ENCODE measurements at regions not wholly inside any gene's neighbourhood (a gene's known extent, or its start where the extent isn't known, plus 50 kb on each side); places are given as distances from the start of the nearest gene placed in this dataset.

DNA sequence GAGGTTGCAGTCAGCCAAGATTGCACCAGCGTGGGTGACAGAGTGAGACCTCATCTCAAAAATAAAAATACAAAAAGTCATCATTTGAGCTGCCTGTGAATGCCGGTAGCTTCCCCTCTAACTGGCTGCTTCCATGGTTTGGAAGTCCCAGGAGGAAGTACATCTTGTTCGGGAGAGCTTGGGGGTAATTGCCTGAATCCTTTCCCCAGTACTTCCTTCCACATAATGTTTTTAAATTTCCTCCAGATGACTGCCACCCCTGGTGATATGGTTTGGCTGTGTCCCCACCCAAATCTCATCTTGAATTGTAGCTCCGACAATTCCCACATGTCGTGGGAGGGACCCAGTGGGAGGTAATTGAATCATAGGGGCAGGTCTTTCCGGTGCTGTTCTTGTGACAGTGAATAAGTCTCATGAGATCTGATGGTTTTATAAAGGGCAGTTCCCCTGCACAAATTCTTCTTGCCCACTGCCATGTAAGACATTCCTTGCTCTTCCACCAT lies 87.2 kb downstream of the SPRING1 start:
- no peak for DNase-seq

DNA sequence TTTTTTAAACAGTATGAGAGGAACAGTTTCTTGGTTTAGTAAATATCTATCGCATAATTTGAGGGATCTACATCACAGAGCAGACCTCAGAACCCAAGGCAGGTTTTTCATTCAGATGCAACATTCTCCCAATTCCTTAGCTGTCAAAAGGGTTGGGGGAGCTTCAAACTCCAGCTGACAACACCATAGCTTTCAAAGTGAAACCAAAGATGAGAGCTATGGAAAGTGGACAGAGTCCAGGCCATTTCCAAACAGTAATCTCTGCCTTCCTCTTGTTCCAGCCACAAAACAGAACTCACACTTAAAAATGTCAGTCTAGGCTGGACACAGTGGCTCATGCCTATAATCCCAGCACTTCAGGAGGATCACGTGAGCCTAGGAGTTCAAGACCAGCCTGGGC lies 87.8 kb downstream of the SPRING1 start:
- DNase-seq: no peak

DNA sequence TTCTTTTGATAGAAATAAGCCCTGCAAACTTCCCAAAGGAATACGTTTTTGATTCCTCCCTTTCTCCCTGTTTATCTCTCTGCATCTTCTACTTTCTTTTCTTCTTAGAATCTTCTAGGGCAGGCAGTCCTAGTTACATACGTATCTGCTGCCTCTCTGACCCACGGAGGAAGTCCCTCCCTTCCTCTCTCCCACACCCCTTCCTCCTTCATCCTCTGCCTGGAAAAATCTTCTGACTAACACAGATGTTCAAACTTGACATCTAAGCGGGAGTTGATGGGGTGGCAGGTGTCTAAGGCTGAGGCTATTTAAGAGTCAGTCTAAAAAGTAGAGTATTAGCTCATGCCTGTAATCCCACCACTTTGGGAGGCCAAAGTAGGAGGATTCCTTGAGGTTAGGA lies 88.6 kb downstream of the MAP1LC3B2 start:
- DNase-seq: no peak

DNA sequence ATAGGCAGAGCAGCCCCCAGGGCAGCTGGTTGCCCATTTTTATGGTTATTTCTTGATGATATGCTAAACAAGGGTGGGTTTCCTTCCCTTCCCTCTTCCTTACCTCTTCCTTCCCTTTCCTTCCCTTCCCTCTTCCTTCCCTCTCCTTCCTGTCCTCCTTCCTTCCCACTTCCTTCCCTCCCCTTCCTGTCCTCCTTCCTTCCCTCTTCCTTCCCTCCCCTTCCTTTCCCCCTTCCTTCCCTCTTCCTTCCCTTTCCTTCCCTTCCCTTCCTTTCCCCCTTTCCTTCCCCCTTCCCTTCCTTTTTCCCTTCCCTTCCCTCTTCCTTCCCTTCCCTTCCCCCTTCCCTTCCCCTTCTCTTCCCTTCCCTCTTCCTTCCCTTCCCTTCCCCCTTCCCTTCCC lies 87.7 kb downstream of the MAP1LC3B2 start:
- DNase-seq: no peak

DNA sequence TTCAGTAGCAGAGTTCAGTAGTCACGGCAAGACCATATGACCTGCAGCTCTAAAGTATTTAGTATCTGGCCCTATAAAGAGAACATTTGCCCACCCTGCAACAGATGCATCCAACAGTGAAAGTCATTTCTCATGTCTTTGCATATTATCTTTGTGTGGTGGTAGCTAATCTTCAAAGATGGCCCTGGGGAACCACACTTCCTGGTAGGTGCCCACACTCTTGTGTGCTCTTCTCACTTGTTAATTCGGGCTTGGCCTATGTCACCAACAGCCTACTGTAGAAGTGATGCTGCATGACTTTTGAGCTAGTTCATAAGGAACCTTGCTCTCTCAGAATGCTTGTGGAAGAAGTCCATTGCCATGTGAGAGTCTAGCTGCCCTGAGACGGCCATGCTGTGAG lies 85.6 kb downstream of the MAP1LC3B2 start:
- DNase-seq: no peak

DNA sequence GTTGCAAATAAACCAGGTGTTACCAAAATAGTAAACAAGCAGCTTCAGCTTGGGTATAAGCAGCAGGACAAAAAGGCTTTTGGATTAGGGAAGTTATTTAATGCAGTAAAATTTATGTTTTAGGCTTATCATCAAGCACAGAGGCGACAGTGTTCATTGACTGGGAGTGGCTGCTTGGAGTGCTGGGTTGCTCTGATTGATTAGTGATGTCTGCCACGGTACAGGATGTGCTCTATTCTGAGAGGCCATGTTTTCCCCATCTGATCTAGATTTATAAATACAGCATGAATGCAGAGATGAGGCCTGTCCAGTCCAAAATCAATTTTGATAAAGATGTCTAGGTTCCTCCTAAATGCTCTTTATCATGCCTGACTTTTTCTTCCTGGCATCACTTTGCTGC lies 83.5 kb downstream of the MAP1LC3B2 start:
- no peak for DNase-seq

DNA sequence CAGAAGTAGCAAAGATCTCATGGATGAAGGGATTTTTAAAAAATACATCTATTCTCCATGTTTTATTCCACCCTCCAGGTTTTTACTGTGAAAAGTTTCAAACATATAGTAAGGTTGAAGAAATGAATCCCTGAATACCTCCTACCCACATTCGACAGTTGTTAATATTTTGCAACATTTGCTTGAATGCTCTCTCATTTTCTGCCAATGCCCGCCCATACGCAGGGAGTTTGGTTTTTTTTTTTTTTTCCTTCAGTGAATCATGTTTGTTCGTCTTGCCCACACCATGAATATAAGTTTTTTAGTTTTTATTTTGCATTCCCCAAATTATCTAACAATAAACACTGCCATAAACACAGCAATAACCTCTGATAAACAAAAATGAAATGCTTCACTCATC lies 82.9 kb downstream of the MAP1LC3B2 start:
- DNase-seq: no peak

DNA sequence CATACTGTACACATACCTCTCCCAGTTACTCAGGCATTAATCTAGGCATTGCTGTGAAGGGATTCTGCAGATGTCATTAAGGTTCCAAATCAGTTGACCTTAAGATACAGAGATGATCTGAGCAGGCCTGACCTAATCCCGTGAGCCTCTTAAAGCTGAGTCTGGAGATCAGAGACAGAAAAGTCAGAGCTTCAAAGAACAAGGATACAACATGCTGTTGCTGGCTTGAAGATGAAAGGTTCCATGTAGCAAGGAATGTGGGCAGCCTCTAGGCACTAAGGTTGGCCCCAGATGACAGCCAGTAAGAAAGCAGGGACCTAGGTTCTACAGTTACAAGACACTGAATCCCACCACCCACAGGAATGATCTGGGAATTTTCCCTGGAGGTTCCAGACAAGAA lies 81.1 kb downstream of the MAP1LC3B2 start:
- DNase-seq: no peak

DNA sequence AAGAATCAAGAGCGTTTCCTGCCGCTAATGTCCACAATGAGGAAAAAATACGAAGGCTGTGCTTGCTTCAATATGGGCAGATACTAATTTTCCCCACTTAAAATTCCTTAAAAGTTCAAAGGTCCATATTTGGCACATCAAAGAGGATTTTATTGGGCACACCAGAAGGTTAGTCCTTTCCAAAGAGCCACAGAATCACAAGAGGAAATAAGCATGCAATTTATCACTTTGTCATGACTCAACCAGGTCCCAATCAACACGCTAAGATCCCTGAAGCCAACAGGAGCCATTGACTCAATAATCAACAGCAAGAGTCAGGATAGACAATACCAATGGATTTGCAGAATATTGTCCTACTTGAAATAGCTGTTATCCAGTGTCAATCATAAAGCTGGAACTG lies 80.6 kb downstream of the MAP1LC3B2 start:
- DNase-seq: no peak

DNA sequence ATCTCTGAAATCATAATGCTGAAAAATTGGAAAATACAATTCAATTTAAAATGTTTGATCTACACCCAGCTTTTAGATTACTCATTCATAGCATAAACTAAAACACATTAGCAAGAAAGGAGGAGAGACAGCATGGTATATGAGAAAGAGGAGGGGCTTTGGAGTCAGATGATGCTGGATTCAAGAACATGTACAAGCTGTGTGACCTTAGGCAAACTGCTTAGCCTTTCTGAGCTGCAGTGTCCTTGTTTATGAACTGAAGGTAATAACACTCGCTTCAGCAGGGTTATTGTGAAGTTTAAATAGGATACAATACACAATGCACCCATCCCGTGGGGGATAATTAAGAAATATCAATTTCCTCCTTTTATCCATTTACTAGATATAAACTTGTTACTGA lies 79.2 kb downstream of the MAP1LC3B2 start:
- DNase-seq: no peak

DNA sequence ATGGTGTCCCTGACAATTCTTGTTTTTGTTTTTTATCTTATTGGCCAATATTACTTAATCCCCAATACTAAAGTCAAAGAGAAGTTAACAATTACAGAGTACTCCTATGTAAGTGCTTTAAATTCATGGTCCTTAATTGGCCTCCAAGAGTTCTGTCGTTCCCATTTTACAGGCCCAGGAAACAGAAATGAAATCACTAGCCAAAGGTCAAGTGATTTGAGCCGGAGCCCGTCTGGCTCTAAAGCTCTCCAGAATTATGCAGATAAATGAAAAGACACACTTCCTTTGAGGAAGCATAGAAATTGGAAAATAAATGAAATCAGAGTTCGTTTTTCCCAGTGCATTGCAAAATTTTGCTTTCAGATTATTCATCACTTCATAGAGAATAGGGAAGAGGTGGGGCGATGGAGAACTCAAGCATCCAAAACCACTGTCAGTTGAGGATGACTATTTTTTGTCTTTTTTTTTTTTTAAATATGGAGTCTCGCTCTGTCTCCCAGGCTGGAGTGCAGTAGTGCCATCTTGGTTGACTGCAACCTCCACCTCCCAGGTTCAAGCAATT lies 78.5 kb downstream of the MAP1LC3B2 start:
- DNase-seq: no peak

DNA sequence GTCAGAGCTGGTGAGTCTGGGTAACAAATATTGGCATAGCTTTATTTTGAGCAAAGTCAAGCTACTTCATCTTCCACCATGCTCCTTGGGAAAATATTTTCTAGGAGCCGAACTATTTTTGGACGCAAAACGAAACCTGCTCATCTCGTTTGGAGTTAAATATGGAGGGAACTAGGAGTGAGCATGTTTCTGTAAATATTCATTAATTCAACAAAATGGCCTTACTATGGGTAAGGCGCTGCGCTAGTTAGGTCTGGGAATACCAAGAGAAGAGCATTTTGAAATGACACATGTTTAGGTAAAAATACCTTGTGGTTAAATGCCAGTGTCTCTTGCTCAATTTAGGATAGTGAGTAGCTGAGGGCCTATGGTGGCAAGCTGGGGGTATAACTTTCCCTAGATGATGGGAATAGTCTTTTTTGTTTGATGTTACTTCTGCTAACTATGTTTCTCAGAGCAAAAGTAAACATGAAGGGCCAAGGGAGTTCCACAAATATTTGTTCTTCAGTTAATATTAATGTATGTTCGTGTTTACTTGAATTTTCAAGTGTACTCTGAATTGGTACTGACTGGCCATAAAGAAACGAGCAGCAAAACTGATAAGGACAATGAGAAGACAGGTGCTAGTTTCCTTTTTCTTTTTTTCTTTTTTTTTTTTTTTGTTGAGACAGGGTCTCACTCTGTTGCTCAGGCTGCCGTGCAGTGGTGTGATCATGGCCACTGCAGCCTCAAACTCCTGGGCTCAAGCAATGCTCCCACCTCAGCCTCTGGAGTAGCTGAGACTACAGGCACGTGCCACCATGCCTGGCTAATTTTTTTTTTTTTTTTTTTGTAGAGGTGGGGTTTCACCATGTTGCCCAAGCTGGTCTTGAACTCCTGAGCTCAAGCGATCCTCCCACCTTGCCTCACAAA lies 77.7 kb downstream of the MAP1LC3B2 start:
- no peak for DNase-seq

DNA sequence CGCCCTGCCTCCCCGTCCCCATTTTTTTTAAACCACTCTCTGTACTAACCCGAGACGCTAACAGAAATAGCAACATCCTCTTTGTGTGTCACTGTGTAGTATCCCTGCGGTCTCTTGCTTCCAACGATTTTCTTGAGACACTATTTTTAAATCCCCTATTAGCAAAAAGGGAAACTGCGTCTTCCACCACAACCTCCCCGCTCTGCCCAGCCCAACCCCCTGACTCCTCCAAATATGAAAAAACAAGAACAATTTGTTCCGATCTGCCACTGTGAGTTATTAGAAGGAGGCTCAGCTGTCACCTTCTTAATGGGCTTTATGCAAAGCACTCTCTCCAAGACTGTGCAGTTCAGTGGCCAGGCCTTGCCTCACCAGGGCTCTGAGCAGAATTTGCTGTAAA lies 76.3 kb downstream of the MAP1LC3B2 start:
- DNase-seq: no peak

DNA sequence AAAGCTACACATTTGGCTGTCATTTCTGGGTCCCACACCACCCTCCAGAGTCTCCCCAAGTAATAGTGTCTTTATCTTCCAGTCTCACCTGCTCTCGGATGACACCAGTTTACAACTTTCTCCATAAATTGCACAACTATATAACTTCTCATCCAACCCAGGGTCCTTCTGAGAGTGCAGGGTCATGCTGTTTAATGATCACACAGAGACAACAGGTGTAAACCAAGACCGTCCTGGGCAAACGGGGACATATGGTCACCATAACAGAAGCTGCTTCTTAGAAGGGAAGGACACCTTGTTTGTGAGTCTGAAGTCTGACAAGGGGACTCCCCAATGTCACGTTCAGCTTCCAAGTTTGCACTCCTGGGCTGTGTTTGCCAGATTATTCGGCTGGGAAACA lies 74.3 kb downstream of the MAP1LC3B2 start:
- no peak for DNase-seq

DNA sequence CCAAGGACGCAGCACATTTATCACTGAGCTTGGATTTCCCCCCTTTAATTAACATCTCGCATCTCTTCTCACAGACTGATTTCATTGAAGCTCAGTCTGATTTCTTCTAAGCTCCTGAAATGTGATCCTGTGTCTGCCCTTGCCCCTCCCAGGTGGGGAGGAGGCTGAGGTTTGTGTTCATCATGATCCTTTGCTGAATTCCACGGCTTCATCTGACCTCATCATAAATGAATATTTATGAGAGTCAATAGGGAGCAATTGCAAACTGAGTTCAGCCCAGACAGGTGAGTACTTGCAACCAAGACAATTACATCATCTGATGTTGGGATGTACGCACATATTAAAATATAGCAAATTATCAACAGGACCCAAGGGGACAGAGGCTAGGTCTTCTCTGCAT lies 72.4 kb downstream of the MAP1LC3B2 start:
- no peak for DNase-seq

DNA sequence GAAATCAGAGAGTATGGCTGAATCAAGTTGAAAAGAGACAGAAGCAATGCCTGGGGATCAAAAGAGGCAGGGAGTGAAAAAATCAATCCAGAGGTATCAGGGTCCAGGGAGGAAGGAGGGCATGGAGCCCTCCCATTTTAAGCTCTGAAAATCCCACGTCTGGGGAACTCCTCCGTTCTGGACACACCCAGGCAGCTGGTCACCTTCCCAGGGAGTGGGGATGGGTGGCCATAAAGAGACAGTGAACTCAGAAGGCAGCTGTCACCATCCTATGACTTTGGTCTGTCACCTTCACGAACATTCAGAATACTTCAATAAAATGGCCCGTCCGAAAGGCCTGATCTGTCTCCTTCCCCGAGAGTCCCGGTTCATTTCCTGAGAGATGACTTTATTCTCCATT lies 71.6 kb downstream of the MAP1LC3B2 start:
- no peak for DNase-seq

DNA sequence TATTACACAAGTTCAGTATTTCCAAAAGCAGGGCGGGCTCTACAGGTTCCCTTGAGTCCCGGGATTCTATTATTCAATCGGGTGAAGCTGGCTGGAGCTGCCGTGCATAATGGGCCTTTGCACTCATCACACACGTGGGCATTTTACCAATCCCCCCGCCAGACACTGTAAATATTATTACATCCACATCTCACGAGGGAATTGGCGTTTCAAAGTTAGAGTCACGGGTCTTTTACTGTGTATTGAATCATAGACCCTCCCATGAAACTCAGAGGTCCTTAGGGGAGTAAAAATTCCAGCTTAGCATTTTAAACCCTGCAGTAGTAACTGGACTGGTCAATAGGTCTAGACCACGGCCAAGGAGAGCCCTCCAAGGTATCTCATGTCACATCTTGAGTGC lies 70.3 kb downstream of the MAP1LC3B2 start:
- no peak for DNase-seq

DNA sequence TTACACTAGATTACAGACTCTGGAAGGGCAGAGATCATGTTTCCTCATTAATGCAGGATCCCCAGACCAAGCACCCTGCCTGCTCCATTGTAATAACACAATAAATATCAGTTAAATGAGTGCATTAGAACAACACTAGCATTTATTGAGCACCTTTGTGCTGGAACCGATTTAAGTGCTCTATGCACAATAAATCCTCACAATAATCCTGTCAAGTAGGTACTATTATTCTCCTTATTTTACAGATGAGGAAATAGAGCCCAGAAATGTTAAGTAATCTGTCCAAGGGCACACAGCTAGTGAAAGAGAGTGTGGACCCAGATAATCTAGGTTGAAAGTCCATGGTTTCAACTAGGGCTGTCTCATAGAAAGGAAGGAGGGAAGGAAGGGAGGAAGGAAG lies 69.8 kb downstream of the MAP1LC3B2 start:
- no peak for DNase-seq

DNA sequence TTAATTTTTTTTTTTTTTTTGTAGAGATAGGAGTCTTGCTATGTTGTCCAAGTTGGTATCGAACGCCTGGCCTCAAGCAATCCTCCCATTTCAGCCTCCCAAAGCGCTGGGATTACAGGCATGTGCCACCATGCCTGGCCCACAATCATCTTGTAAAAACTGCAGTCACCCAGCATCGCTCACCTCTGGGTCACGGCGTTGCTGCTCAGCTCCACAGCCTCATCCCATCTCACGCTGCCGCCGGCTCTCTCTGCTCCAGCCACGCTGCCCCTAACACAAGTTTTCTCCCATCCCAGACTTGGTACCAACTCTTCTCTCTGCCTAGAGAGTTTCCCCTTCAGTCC lies 69.2 kb downstream of the MAP1LC3B2 start:
- no peak for DNase-seq

Data from stimulated activated CD4-positive, alpha-beta T cell treated with anti-CD3 and anti-CD28 coated beads, Interleukin-2, amount 100 ng/mL, for 24 hours (primary cell).